DOHH2 (cell line): ENCODE measurements at regions not wholly inside any gene's neighbourhood (a gene's known extent, or its start where the extent isn't known, plus 50 kb on each side); places are given as distances from the start of the nearest gene placed in this dataset.

Source experiments
- CTCF ChIP-seq: fragments of 200-600 bp; sonication (generic); IDR thresholded peaks from one replicate; pipeline ENCODE4 v1.5.1; 2014; ENCODE audit warnings: antibody characterized with exemption, mild to moderate bottlenecking, low read depth, low read length; ENCODE audit not compliant: poor library complexity, severe bottlenecking
- EZH2phosphoT487 ChIP-seq: fragments of 200-600 bp; sonication (generic); IDR thresholded peaks from 2 replicates; pipeline ENCODE4 v1.6.1; 2017; ENCODE audit warnings: borderline replicate concordance, mild to moderate bottlenecking, antibody characterized with exemption, low read length, moderate library complexity, mixed read lengths

GRCh38 chr5:82562696-82563240, 284.6 kb upstream of the RPS23 start:
- no peak for TF ChIP-seq CTCF
- TF ChIP-seq EZH2phosphoT487, result no peak
